ENCODE measurements at regions not wholly inside any gene's neighbourhood (a gene's known extent, or its start where the extent isn't known, plus 50 kb on each side); places are given as distances from the start of the nearest gene placed in this dataset.

DNA sequence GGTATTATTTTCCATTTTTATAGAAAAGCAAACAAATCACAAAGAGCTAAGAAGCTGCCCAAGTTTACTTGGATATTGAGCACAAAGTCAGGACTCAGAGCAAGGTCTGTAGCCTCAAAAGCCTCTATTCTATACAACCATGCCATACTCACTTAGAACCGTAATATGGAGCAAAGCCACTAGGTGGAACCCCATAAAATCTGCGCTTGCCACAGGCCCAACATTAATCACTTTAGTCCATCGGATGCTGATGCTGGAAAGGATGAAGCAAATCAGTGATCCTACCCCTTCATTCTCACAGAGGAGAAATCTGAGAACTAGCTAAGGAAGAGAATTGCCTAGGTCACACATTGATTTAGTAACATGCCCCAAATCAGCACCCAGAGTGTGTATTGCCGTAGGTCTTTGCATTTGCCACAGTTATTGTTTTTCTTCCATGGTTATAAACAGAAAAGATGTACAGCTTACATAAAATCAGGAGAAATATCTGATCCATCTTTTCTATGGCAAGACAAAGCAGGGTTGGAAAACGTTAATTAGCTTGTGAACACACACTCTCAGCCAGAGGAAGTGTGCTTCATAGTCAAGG lies 56.7 kb upstream of the RAB38 start:
- no peaks in the 10 kb centered on the region for H3K27me3 ChIP-seq (replicated peaks)
- H3K4me3 ChIP-seq: no peak overlapping the region
- no peak overlapping the region for H3K27ac ChIP-seq
- no peaks in the 10 kb centered on the region for H3K36me3 ChIP-seq
- peak in 1 of 2 experiments; percentile 1 for DNase-seq (ENCODE audit: low read depth in 1 of 2, low spot score in 2 of 2)
- H3K4me1 ChIP-seq (replicated peaks): no peaks in the 10 kb centered on the region
- H3K9me3 ChIP-seq (replicated peaks): no peaks in the 10 kb centered on the region

DNA sequence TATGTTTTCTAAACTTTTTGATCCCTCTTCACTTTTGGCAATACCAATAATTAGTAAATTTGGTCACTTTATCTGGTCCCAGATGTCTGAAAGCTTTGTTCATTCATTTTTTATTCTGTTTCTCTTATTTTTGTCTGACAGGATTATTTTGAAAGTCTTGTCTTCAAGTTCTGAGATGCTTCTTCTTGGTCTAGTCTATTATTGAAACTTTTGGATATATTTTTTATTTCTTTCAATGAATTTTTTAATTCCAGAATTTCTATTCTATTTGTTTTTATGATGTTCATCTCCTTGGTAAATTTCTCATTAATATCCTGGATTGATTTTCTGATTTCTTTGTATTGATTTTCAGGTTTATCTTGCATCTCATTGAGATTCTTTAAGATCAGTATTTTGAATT lies 54.1 kb upstream of the RAB38 start:
- Histone ChIP-seq H3K4me3 (no peak overlapping the region), H3K4me1 (replicated peaks) (no peaks in the 10 kb centered on the region), H3K36me3 (no peaks in the 10 kb centered on the region), H3K9me3 (replicated peaks) (no peaks in the 10 kb centered on the region), H3K27ac (no peak overlapping the region), H3K27me3 (replicated peaks) (no peaks in the 10 kb centered on the region)
- DNase-seq (ENCODE audit: low read depth in 1 of 2, low spot score in 2 of 2): no peak

All from SJSA1 (cell line).